K562 (cell line): ENCODE measurements at regions not wholly inside any gene's neighbourhood (a gene's known extent, or its start where the extent isn't known, plus 50 kb on each side); places are given as distances from the start of the nearest gene placed in this dataset.

Source experiments
- ATAC-seq: fragments of 200-7000 bp; cut with Tn5 transposase; 3 replicates; pipeline ENCODE4 v1.9.1; 2020; ENCODE audit warnings: moderate library complexity
- BruUV-seq: library from RNA; stranded (reverse); fragments of 400-500 nt; replicated peaks from 2 replicates; lab custom pipeline; 2021; lab: Mats Ljungman, UMichigan
- CTCF ChIA-PET: fragments of 300-600 bp; formaldehyde crosslinking; extraction: SDS; loops from one replicate; lab custom pipeline; 2021; ENCODE audit warnings: low intra/inter-chr PET ratio; lab: Yijun Ruan, JAX
- POLR2A ChIA-PET: fragments of 300-600, 350-650 bp; sonication (Branson Sonifier 250); formaldehyde crosslinking; extraction: SDS; loops from one replicate; lab custom pipeline; 2021; ENCODE audit warnings: antibody characterized with exemption, inconsistent platforms; lab: Yijun Ruan, JAX
- DNase-seq, 4 experiments: peaks; one replicate each; pipeline versions ENCODE4 v3.0.0 to v3.0.0-alpha.2; 2011 to 2018; ENCODE audit warnings: low spot score in 3 of 4, mixed read lengths in 3 of 4; ENCODE audit errors: extremely low read depth in 1 of 4
- FAIRE-seq: peaks from 2 replicates; lab custom pipeline; 2011; peaks lifted over from hg19 to GRCh38; lab: Jason Lieb, UNC
- H2AFZ ChIP-seq: 2 replicates; pipeline ENCODE4 v1.6.0; 2011; ENCODE audit warnings: low read depth, low read length, control low read depth, inconsistent platforms
- H3K27ac ChIP-seq: fragments of 200-600 bp; 3 replicates; pipeline ENCODE4 v1.8.0; 2011; ENCODE audit warnings: low read depth, mild to moderate bottlenecking, control low read depth, inconsistent platforms, low read length, moderate library complexity, mixed read lengths; ENCODE audit errors: extremely low read depth
- H3K27me3 ChIP-seq, 2 experiments: fragments of 300-600 bp in 1 of 2; 2 replicates in 1 of 2; 3 replicates in 1 of 2; pipeline versions ENCODE4 v1.6.0 to v1.8.0; 2011; ENCODE audit warnings: inconsistent platforms in 2 of 2, low read length in 2 of 2, mild to moderate bottlenecking in 1 of 2, mixed read lengths in 1 of 2, moderate library complexity in 1 of 2; ENCODE audit not compliant: control insufficient read depth in 2 of 2, insufficient read depth in 2 of 2
- H3K36me3 ChIP-seq: fragments of 300-600 bp; 3 replicates; pipeline ENCODE4 v1.8.0; 2011; ENCODE audit warnings: mild to moderate bottlenecking, low read length, inconsistent platforms; ENCODE audit not compliant: control insufficient read depth, insufficient read depth
- H3K4me1 ChIP-seq, 2 experiments: fragments of 200-600 bp in 1 of 2; replicated peaks in 1 of 2; 2 replicates in 1 of 2; 3 replicates in 1 of 2; pipeline versions ENCODE4 v1.5.1 to v1.8.0; 2011; ENCODE audit warnings: inconsistent platforms in 2 of 2, low read length in 2 of 2, mild to moderate bottlenecking in 1 of 2, mixed read lengths in 1 of 2, moderate library complexity in 1 of 2; ENCODE audit not compliant: control insufficient read depth in 2 of 2, insufficient read depth in 2 of 2
- H3K4me2 ChIP-seq: 2 replicates; pipeline ENCODE4 v1.6.1; 2011; ENCODE audit warnings: low read length, control low read depth, inconsistent platforms, mixed read lengths; ENCODE audit not compliant: insufficient read depth
- H3K4me3 ChIP-seq: fragments of 200-600 bp; sonication (generic), shearing (Covaris generic); 2 replicates; pipeline ENCODE4 v1.5.1; 2016; ENCODE audit warnings: control low read depth, inconsistent platforms
- H3K79me2 ChIP-seq: fragments of 200-600 bp; 3 replicates; pipeline ENCODE4 v1.8.0; 2011; ENCODE audit warnings: low read length, inconsistent platforms; ENCODE audit not compliant: control insufficient read depth, insufficient read depth
- H3K9ac ChIP-seq, 2 experiments: 2 replicates each; pipeline versions ENCODE4 v1.6.0 to v1.6.1; 2011; ENCODE audit warnings: low read depth in 2 of 2, low read length in 2 of 2, control low read depth in 1 of 2, inconsistent platforms in 1 of 2, mild to moderate bottlenecking in 1 of 2, mixed read lengths in 1 of 2; ENCODE audit not compliant: insufficient read depth in 1 of 2
- H3K9me1 ChIP-seq: one replicate; pipeline ENCODE4 v1.6.0; 2011; ENCODE audit warnings: inconsistent platforms, mild to moderate bottlenecking, low read length, moderate library complexity; ENCODE audit not compliant: control insufficient read depth, insufficient read depth
- H3K9me3 ChIP-seq: replicated peaks from 2 replicates; pipeline ENCODE4 v1.5.1; 2011; ENCODE audit warnings: low read depth, low read length, inconsistent platforms; ENCODE audit not compliant: control insufficient read depth, insufficient read depth
- H4K20me1 ChIP-seq: replicated peaks from 2 replicates; pipeline ENCODE4 v1.6.1; 2011; ENCODE audit warnings: low read length, inconsistent platforms, mixed read lengths; ENCODE audit not compliant: control insufficient read depth, insufficient read depth
- in situ Hi-C: fragments of 300-500 bp; cut with MboI; formaldehyde crosslinking; loops from 4 replicates; pipeline ENCODE4 v1.15.0; 2018; ENCODE audit warnings: inconsistent platforms, mixed read lengths
- intact Hi-C: fragments of 100-400 bp; cut with micrococcal nuclease; formaldehyde crosslinking; loops from 2 replicates; pipeline ENCODE4 v1.14.2; 2022
- TF ChIP-seq, protein P1 (sequence below), 2 experiments: fragments of 150-350 bp in 1 of 2; IDR thresholded peaks; 2 replicates each; pipeline ENCODE4 v1.6.1; 2012 to 2016; ENCODE audit warnings: low read depth in 2 of 2, low read length in 2 of 2, mild to moderate bottlenecking in 1 of 2, moderate library complexity in 1 of 2

DNA sequence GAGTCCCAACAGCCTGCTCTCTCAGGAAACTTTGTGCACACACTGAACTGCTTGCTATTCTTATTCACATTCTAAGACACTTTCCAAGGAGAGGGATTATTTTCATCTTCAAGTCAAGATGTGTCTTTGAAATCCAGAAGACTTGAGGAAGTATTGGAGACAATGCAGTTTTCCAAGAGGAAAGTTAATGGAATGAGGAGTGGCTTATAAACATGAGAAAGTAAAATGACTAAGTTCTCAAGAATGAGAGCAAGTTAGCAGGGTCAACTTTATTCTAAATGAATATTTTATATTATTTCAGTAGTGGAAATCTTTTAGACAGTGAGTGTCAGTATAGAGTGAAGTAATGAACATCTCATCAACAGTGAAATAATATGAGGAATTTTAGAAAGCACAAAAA is 1239.3 kb downstream of the MRPL39 start:
- H3K27ac ChIP-seq, result no peak overlapping the region
- FAIRE-seq, result no peak
- in situ Hi-C loops, result no loop called here

More for the DNA sequence above, 1239.3 kb downstream of the MRPL39 start:
- H3K4me1 ChIP-seq, result no peaks in the 10 kb centered on the region
- CTCF ChIA-PET, result no interaction called here
- no peaks in the 10 kb centered on the region for H4K20me1 ChIP-seq
- H3K4me3 ChIP-seq, result no peak overlapping the region
- no peaks in the 10 kb centered on the region for H3K27me3 ChIP-seq
- ATAC-seq (no peak), DNase-seq (no peak)
- no peak overlapping the region for H3K9ac ChIP-seq
- H3K9me3 ChIP-seq, result no peaks in the 10 kb centered on the region
- POLR2A ChIA-PET, result no interaction called here
- H3K36me3 ChIP-seq, result no peaks in the 10 kb centered on the region
- H2AFZ ChIP-seq, result no peak overlapping the region
- TF ChIP-seq, protein P1, sequence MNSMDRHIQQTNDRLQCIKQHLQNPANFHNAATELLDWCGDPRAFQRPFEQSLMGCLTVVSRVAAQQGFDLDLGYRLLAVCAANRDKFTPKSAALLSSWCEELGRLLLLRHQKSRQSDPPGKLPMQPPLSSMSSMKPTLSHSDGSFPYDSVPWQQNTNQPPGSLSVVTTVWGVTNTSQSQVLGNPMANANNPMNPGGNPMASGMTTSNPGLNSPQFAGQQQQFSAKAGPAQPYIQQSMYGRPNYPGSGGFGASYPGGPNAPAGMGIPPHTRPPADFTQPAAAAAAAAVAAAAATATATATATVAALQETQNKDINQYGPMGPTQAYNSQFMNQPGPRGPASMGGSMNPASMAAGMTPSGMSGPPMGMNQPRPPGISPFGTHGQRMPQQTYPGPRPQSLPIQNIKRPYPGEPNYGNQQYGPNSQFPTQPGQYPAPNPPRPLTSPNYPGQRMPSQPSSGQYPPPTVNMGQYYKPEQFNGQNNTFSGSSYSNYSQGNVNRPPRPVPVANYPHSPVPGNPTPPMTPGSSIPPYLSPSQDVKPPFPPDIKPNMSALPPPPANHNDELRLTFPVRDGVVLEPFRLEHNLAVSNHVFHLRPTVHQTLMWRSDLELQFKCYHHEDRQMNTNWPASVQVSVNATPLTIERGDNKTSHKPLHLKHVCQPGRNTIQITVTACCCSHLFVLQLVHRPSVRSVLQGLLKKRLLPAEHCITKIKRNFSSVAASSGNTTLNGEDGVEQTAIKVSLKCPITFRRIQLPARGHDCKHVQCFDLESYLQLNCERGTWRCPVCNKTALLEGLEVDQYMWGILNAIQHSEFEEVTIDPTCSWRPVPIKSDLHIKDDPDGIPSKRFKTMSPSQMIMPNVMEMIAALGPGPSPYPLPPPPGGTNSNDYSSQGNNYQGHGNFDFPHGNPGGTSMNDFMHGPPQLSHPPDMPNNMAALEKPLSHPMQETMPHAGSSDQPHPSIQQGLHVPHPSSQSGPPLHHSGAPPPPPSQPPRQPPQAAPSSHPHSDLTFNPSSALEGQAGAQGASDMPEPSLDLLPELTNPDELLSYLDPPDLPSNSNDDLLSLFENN (IDR thresholded peaks at IDR 0.05; ENCODE audit: low read depth in 2 of 2, low read length in 2 of 2), result no peak
- intact Hi-C loops, result no loop called here
- no TSS peak for BruUV-seq
- H3K79me2 ChIP-seq, result no peaks in the 10 kb centered on the region
- H3K4me2 ChIP-seq, result no peak overlapping the region
- no peaks in the 10 kb centered on the region for H3K9me1 ChIP-seq
